T-helper 2 cell treated with Interferon-gamma antibody and Interleukin-4, amounts not matched to agents 5 μg/mL and 100 μg/mL, for 36 hours (primary cell): ENCODE measurements at regions not wholly inside any gene's neighbourhood (a gene's known extent, or its start where the extent isn't known, plus 50 kb on each side); places are given as distances from the start of the nearest gene placed in this dataset.

Experiments
- DNase-seq: peaks from one replicate; pipeline ENCODE4 v3.0.0; 2021; ENCODE audit warnings: low spot score
- H3K27ac Mint-ChIP-seq: one replicate; pipeline ENCODE4 v1.8.0; 2021; ENCODE audit warnings: mild to moderate bottlenecking, mixed read lengths
- H3K27me3 Mint-ChIP-seq: one replicate; pipeline ENCODE4 v1.8.0; 2021; ENCODE audit warnings: low read depth, mixed read lengths
- H3K36me3 Mint-ChIP-seq: one replicate; pipeline ENCODE4 v1.8.0; 2021; ENCODE audit warnings: low read depth, mixed read lengths
- H3K4me1 Mint-ChIP-seq: one replicate; pipeline ENCODE4 v1.8.0; 2021; ENCODE audit warnings: low read depth, mixed read lengths
- H3K4me3 Mint-ChIP-seq: one replicate; pipeline ENCODE4 v1.8.0; 2022; ENCODE audit warnings: mild to moderate bottlenecking, moderate library complexity, mixed read lengths
- H3K9me3 Mint-ChIP-seq: one replicate; pipeline ENCODE4 v1.8.0; 2021; ENCODE audit warnings: mixed read lengths

DNA sequence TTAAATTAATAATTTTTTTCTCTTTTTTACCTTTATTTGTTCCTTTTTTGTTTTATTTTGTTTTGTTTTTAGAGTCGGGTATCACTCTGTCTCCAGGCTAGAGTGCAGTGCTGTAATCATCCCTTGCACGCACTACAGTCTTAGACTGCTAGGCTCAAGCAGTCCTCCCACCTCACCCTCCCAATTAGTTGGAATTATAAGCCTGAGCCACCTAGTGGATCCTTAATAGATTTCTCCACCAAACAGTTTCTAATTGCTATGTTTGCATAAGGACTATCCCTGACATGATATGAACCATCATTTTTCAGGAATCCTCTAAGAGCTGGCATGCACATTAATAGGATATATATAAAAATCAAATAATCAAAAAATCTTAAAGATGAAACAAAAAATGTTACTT, 993.2 kb downstream of the OTOL1 start:
- no peaks in the 10 kb centered on the region for H3K27me3 Mint-ChIP-seq
- H3K27ac Mint-ChIP-seq: no peak overlapping the region
- no peaks in the 10 kb centered on the region for H3K36me3 Mint-ChIP-seq
- no peaks in the 10 kb centered on the region for H3K4me1 Mint-ChIP-seq
- H3K9me3 Mint-ChIP-seq: peaks cover 17% of the 10 kb centered on the region
- H3K4me3 Mint-ChIP-seq: no peak overlapping the region
- DNase-seq: no peak

GRCh38 chr3:162491952-162492351, 995.3 kb downstream of the OTOL1 start:
- Mint-ChIP-seq H3K4me3 (no peak overlapping the region), H3K27ac (no peak overlapping the region), H3K4me1 (no peaks in the 10 kb centered on the region), H3K36me3 (no peaks in the 10 kb centered on the region), H3K9me3 (peaks cover 13% of the 10 kb centered on the region), H3K27me3 (no peaks in the 10 kb centered on the region)
- DNase-seq: no peak

DNA sequence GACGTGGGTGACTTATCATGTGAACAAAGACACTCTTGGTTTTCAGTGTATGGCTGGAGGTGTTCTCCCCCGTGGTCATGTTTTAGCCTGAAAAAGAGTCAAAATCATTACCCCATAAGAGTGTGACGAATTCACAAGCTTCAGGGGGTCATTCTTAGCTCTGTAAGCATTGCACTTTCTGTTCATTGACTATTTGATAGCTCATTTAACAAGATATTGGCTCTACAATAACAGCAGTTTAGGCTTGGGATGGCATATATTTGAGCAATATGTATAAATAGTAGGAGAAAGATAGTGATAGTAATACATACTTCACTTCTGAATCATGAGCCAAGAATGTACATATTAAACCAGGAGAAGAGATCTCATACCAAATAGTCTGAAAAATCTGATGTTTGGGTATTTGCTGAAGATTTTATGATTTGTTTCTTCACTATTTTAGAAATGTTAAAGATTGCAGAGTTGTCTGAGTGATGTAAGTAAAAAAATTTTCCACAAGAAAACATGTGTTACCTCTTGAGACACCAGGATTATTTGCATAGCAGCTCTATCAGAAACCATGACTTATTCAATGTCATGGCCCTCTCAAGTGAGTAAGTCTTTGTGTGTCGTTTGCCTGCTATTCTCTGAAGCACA, 996.0 kb downstream of the OTOL1 start:
- Mint-ChIP-seq H3K36me3 (no peaks in the 10 kb centered on the region), H3K4me1 (no peaks in the 10 kb centered on the region), H3K27ac (no peak overlapping the region), H3K4me3 (no peak overlapping the region), H3K9me3 (peaks cover 14% of the 10 kb centered on the region), H3K27me3 (no peaks in the 10 kb centered on the region)
- no peak for DNase-seq

- no peaks in the 10 kb centered on the region for H3K4me1 Mint-ChIP-seq
- H3K36me3 Mint-ChIP-seq: no peaks in the 10 kb centered on the region
- H3K27ac Mint-ChIP-seq: no peak overlapping the region
- no peak overlapping the region for H3K4me3 Mint-ChIP-seq
- H3K27me3 Mint-ChIP-seq: no peaks in the 10 kb centered on the region
- no peak for DNase-seq
- H3K9me3 Mint-ChIP-seq: peaks cover 20% of the 10 kb centered on the region
Measured at GRCh38 chr3:162498626-162499025, 1002.0 kb downstream of the OTOL1 start.

GRCh38 chr3:162507397-162507796, 1010.8 kb downstream of the OTOL1 start:
- no peaks in the 10 kb centered on the region for H3K4me1 Mint-ChIP-seq
- H3K27me3 Mint-ChIP-seq: no peaks in the 10 kb centered on the region
- H3K4me3 Mint-ChIP-seq: no peak overlapping the region
- H3K36me3 Mint-ChIP-seq: no peaks in the 10 kb centered on the region
- no peak for DNase-seq
- H3K9me3 Mint-ChIP-seq: peaks cover 27% of the 10 kb centered on the region
- no peak overlapping the region for H3K27ac Mint-ChIP-seq

DNA sequence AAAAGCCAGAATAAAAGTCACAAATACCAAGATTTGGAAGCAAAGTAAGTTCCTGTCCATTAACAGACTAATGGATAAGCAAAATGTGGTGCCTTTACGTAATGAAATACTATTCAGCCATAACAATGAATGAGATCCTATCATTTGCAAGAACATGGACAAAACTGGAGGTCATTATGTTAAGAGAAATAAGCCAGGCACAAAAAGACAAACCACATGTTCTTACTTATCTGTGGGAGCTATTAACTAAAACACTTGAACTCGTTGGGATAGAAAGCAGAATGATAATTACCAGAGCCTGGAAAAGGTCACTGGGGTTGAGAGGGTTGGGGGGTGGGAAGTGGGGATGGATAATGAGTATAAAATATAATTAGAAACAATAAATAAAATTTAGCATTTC, 1015.9 kb downstream of the OTOL1 start:
- H3K27me3 Mint-ChIP-seq: no peaks in the 10 kb centered on the region
- no peaks in the 10 kb centered on the region for H3K36me3 Mint-ChIP-seq
- H3K9me3 Mint-ChIP-seq: peaks cover 22% of the 10 kb centered on the region
- DNase-seq: no peak
- H3K4me3 Mint-ChIP-seq: no peak overlapping the region
- no peaks in the 10 kb centered on the region for H3K4me1 Mint-ChIP-seq
- no peak overlapping the region for H3K27ac Mint-ChIP-seq

GRCh38 chr3:162517110-162517509, 1020.5 kb downstream of the OTOL1 start:
- peaks cover 13% of the 10 kb centered on the region for H3K9me3 Mint-ChIP-seq
- H3K36me3 Mint-ChIP-seq: no peaks in the 10 kb centered on the region
- no peak overlapping the region for H3K27ac Mint-ChIP-seq
- H3K4me1 Mint-ChIP-seq: no peaks in the 10 kb centered on the region
- DNase-seq: no peak
- H3K4me3 Mint-ChIP-seq: no peak overlapping the region
- no peaks in the 10 kb centered on the region for H3K27me3 Mint-ChIP-seq

DNA sequence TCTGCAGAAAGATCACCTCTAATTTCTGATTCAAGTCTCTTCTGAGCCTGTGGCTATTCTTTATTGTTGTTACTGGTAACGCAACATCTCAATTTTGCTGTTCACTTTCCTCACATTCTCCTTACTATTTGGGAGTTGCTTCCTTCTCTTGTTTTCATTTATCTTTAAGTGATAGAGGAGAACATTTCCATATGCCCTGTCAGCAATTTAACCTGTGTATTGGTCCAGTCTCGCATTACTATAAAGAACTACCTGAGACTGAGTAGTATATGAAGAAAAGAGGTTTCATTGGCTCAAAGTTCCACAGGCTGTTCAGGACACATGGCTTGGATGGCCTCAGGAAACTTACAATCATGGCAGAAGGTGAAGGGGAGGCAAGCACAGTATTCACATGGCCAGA, 1025.1 kb downstream of the OTOL1 start:
- Mint-ChIP-seq H3K9me3 (no peaks in the 10 kb centered on the region), H3K4me3 (no peak overlapping the region), H3K27ac (no peak overlapping the region), H3K4me1 (no peaks in the 10 kb centered on the region), H3K36me3 (no peaks in the 10 kb centered on the region), H3K27me3 (no peaks in the 10 kb centered on the region)
- no peak for DNase-seq

DNA sequence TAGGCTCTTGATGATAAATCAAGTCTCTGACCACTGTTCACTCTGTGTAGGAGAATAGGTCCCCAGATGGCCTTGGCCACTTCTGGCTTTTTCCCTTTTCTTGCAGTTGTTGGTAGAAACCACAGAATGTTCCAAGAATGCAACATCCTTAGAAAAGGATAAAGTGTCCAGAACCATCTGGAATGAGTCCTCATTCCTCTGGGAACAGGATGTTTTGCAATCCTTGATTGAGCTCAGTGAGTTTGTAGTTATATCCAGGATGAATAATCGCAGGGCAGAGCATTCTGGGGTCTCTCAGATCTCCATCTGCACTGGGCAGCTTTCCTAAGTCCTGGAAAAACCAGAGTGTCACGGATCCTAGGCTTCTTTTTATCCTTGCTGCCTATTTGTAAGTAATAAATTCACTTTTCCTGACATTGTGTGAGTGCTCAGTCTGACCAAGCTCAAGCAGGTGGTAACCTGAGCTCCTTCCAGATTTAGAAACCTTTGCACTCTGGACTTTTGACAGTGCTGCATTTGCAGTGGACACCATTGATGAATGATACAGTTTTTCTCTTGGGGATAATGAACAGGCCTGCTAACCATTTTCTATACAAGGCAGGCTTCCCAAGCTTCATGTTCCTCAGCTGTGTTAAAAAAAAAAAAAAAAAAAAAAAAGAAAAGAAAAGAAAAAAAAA, 1028.6 kb downstream of the OTOL1 start:
- no peak for DNase-seq
- Mint-ChIP-seq H3K4me1 (no peaks in the 10 kb centered on the region), H3K9me3 (peaks cover under 1% of the 10 kb centered on the region), H3K36me3 (no peaks in the 10 kb centered on the region), H3K27ac (no peak overlapping the region), H3K27me3 (no peaks in the 10 kb centered on the region), H3K4me3 (no peak overlapping the region)

DNA sequence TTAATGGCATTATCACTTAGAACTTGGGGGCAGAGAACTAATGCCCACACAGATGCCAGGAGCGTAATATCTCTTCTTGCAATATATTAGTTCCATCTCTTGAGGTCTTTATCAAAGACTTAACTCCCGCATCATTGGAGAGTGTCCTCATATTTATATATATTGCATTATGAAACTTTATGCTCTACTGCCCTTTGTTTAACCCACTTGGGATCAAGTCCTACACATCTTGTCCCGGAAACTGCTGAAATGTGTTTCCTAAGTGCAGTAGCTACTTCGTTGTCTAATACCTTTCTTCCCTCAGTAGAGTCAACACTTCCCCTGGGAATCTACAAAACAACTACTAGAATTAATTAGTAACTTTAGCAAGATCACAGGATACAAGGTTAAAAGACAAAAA, 1029.2 kb downstream of the OTOL1 start:
- Mint-ChIP-seq H3K27me3 (no peaks in the 10 kb centered on the region), H3K36me3 (no peaks in the 10 kb centered on the region), H3K4me3 (no peak overlapping the region), H3K4me1 (no peaks in the 10 kb centered on the region), H3K9me3 (peaks cover 3% of the 10 kb centered on the region), H3K27ac (no peak overlapping the region)
- DNase-seq: no peak

DNA sequence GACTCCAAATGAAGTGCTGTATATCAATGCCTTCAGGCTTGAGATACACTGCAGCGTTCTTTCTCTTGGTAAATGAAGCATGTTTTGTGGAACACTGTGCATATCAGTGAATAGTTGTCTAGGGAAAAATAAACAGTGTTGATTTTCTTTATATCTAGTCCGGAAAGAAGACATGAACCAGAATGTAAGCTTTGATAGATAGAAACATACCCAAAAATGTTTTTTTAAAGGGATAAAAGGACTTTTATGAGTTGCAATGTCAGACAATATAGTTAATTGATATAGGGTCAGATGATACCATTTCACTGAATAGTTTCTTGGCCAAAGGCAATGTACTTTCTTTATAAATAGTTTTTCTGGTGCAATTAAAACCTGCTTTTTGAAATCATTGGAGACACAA, 1037.8 kb downstream of the OTOL1 start:
- Mint-ChIP-seq H3K36me3 (no peaks in the 10 kb centered on the region), H3K27ac (no peak overlapping the region), H3K4me1 (no peaks in the 10 kb centered on the region), H3K4me3 (no peak overlapping the region), H3K27me3 (no peaks in the 10 kb centered on the region), H3K9me3 (peaks cover 3% of the 10 kb centered on the region)
- no peak for DNase-seq

GRCh38 chr3:162538491-162538890, 1041.9 kb downstream of the OTOL1 start:
- no peak overlapping the region for H3K4me3 Mint-ChIP-seq
- no peaks in the 10 kb centered on the region for H3K27me3 Mint-ChIP-seq
- H3K9me3 Mint-ChIP-seq: no peaks in the 10 kb centered on the region
- H3K4me1 Mint-ChIP-seq: no peaks in the 10 kb centered on the region
- DNase-seq: no peak
- H3K36me3 Mint-ChIP-seq: no peaks in the 10 kb centered on the region
- H3K27ac Mint-ChIP-seq: no peak overlapping the region

DNA sequence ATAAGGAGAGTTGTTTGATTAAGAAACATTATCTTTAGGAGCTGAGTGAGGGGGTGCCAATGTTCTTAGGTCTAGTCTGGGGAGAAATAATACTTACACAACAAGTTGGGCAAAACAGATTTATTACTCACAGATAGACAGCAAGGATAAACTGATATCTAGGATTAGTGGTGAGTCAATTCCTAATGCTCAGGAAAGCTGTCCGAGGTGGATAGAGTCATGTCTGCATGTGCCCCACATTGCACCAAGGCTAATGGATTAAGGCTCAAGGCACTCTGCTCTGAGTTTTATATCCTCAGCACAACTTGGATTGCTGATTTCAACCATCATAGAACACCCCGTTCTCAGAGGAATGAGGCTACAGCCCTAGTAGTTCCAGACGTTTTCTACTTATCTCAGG, 1042.3 kb downstream of the OTOL1 start:
- DNase-seq: no peak
- H3K36me3 Mint-ChIP-seq: no peaks in the 10 kb centered on the region
- H3K4me3 Mint-ChIP-seq: no peak overlapping the region
- H3K4me1 Mint-ChIP-seq: no peaks in the 10 kb centered on the region
- H3K27me3 Mint-ChIP-seq: no peaks in the 10 kb centered on the region
- no peaks in the 10 kb centered on the region for H3K9me3 Mint-ChIP-seq
- H3K27ac Mint-ChIP-seq: no peak overlapping the region

GRCh38 chr3:162540421-162540820, 1043.8 kb downstream of the OTOL1 start:
- Mint-ChIP-seq H3K9me3 (no peaks in the 10 kb centered on the region), H3K36me3 (no peaks in the 10 kb centered on the region), H3K27me3 (no peaks in the 10 kb centered on the region), H3K4me3 (no peak overlapping the region), H3K27ac (no peak overlapping the region), H3K4me1 (no peaks in the 10 kb centered on the region)
- no peak for DNase-seq

DNA sequence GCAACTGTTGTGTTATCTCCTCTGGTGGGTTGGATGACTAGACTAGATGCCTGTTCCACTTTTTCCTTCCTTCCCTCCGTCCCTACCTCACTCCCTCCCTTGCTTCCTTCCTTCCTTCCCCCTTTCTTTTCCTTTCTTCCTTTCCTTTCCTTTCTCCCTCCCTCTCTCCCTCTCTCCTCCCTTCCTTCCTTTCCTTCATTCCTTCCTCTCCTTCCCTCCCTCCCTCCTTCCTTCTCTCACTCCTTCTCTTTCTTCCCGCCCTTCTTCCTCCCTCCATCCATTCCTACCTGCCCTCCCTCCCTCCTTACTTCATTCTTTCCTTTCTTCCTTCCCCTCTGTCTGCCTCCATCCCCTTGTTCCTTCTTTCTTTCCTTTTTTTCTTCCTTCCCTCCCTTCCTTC, 1045.3 kb downstream of the OTOL1 start:
- Mint-ChIP-seq H3K36me3 (no peaks in the 10 kb centered on the region), H3K9me3 (no peaks in the 10 kb centered on the region), H3K27ac (no peak overlapping the region), H3K27me3 (no peaks in the 10 kb centered on the region), H3K4me1 (no peaks in the 10 kb centered on the region), H3K4me3 (no peak overlapping the region)
- DNase-seq: no peak
